Spinal cord (tissue), 9 donors: ENCODE measurements at regions not wholly inside any gene's neighbourhood (a gene's known extent, or its start where the extent isn't known, plus 50 kb on each side); places are given as distances from the start of the nearest gene placed in this dataset.

Source experiments
- DNase-seq, 6 donors: peaks; one replicate each; pipeline versions ENCODE4 v3.0.0 to v3.0.0-alpha.2; 2013 to 2015; ENCODE audit warnings: low spot score in 6 of 6, low read depth in 4 of 6
- H3K27ac ChIP-seq: one replicate; pipeline ENCODE4 v1.5.1; 2013; ENCODE audit warnings: low read depth, low read length, control low read depth
- H3K27me3 ChIP-seq: one replicate; pipeline ENCODE4 v1.6.1; 2013; ENCODE audit warnings: low read length; ENCODE audit not compliant: control insufficient read depth, insufficient read depth
- H3K36me3 ChIP-seq: one replicate; pipeline ENCODE4 v1.6.1; 2013; ENCODE audit warnings: low read length; ENCODE audit not compliant: control insufficient read depth, insufficient read depth
- H3K4me1 ChIP-seq: one replicate; pipeline ENCODE4 v1.6.1; 2013; ENCODE audit warnings: low read length; ENCODE audit not compliant: control insufficient read depth, insufficient read depth
- H3K4me3 ChIP-seq: one replicate; pipeline ENCODE4 v1.5.1; 2013; ENCODE audit warnings: low read depth, low read length, control low read depth
- H3K9me3 ChIP-seq: one replicate; pipeline ENCODE4 v1.6.1; 2013; ENCODE audit warnings: low read length; ENCODE audit not compliant: control insufficient read depth, insufficient read depth
- WGBS: methylation state at CpG from one replicate; pipeline ENCODE4 v1.1.5; 2013; ENCODE audit warnings: missing lambda C conversion rate; ENCODE audit not compliant: insufficient coverage; 5-methylcytosine and 5-hydroxymethylcytosine counted together
- donor health status: healthy.

GRCh38 chr4:84058201-84058600 lies 440.9 kb downstream of the NKX6-1 start:
- no peak for DNase-seq
- no peaks in the 10 kb centered on the region for H3K9me3 ChIP-seq
- no peak overlapping the region for H3K27ac ChIP-seq
- no peaks in the 10 kb centered on the region for H3K36me3 ChIP-seq
- peaks cover 16% of the 10 kb centered on the region for H3K27me3 ChIP-seq
- WGBS, result no CpG with 5 or more reads among the region's 5 CpGs
- no peaks in the 10 kb centered on the region for H3K4me1 ChIP-seq
- H3K4me3 ChIP-seq, result no peak overlapping the region

- no peak overlapping the region for H3K27ac ChIP-seq
- WGBS, result 21% methylated on average over 1 of the region's 4 CpGs
- peaks cover 15% of the 10 kb centered on the region for H3K27me3 ChIP-seq
- H3K4me3 ChIP-seq, result no peak overlapping the region
- DNase-seq, result no peak
- H3K9me3 ChIP-seq, result no peaks in the 10 kb centered on the region
- no peaks in the 10 kb centered on the region for H3K36me3 ChIP-seq
- H3K4me1 ChIP-seq, result no peaks in the 10 kb centered on the region
Measured at GRCh38 chr4:84051639-84052038, 447.5 kb downstream of the NKX6-1 start.

GRCh38 chr4:84051089-84051488 lies 448.0 kb downstream of the NKX6-1 start:
- Histone ChIP-seq H3K27me3 (peaks cover 15% of the 10 kb centered on the region), H3K36me3 (no peaks in the 10 kb centered on the region), H3K4me1 (no peaks in the 10 kb centered on the region), H3K4me3 (no peak overlapping the region), H3K9me3 (no peaks in the 10 kb centered on the region), H3K27ac (no peak overlapping the region)
- no peak for DNase-seq
- 35% methylated on average over 2 of the region's 2 CpGs for WGBS

DNA sequence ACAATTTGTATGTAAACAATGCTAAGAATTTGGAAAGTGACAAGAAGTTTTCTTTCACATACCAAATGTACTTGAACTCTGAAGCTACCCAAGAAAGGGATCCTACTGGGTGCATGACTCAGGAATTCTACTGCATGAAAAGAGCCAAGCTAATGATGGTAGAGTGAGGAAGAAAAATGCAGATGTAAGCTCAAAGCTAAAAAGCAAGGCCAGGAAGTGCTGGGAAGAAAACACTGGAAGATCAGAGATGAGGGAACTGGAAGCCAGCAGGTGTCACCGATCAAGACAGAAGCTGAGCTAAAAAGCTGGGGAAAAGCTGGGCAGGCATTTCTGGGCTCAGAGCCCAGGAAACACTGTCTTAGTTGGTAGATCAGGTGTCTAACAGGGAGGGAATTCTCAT lies 449.1 kb downstream of the NKX6-1 start:
- Histone ChIP-seq H3K36me3 (no peaks in the 10 kb centered on the region), H3K27me3 (peaks cover 12% of the 10 kb centered on the region), H3K9me3 (no peaks in the 10 kb centered on the region), H3K4me1 (no peaks in the 10 kb centered on the region), H3K4me3 (no peak overlapping the region), H3K27ac (no peak overlapping the region)
- 0% methylated on average over 1 of the region's 1 CpG for WGBS
- peak in 2 of 6 donors; percentile 23 to 56 for DNase-seq

GRCh38 chr4:84046551-84046950 lies 452.5 kb downstream of the NKX6-1 start:
- H3K9me3 ChIP-seq, result no peaks in the 10 kb centered on the region
- no CpG with 5 or more reads among the region's 5 CpGs for WGBS
- no peak overlapping the region for H3K27ac ChIP-seq
- H3K36me3 ChIP-seq, result no peaks in the 10 kb centered on the region
- H3K27me3 ChIP-seq, result peaks cover 3% of the 10 kb centered on the region
- DNase-seq, result no peak
- H3K4me1 ChIP-seq, result no peaks in the 10 kb centered on the region
- no peak overlapping the region for H3K4me3 ChIP-seq

GRCh38 chr4:84041426-84041825 lies 457.7 kb downstream of the NKX6-1 start:
- Histone ChIP-seq H3K4me1 (no peaks in the 10 kb centered on the region), H3K4me3 (no peak overlapping the region), H3K27me3 (no peaks in the 10 kb centered on the region), H3K27ac (no peak overlapping the region), H3K36me3 (no peaks in the 10 kb centered on the region), H3K9me3 (no peaks in the 10 kb centered on the region)
- DNase-seq, result no peak
- WGBS, result no CpG with 5 or more reads among the region's 3 CpGs

- DNase-seq, result no peak
- Histone ChIP-seq H3K4me1 (no peaks in the 10 kb centered on the region), H3K27ac (no peak overlapping the region), H3K36me3 (no peaks in the 10 kb centered on the region), H3K27me3 (no peaks in the 10 kb centered on the region), H3K4me3 (no peak overlapping the region), H3K9me3 (no peaks in the 10 kb centered on the region)
- WGBS, result no CpG with 5 or more reads among the region's 4 CpGs
Measured at GRCh38 chr4:84035568-84035967, 463.5 kb downstream of the NKX6-1 start.

DNA sequence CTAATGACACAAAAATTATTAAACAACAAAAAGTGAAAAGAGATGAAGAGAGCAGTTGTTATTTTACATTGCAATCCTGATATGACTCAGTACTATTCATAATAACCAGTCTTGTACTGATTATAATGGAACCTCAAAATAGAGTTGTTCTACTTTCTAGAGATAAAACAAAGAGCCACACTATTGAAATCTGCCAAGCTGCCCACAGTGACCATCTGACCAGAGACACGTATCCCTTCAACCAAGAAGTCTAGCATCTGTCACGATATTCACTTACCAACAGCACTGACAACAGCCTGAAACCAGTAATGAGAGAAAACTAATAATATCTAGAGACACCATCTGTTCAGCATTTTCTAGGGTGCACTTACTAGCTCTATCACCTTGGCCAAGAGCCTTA lies 466.7 kb downstream of the NKX6-1 start:
- Histone ChIP-seq H3K4me3 (no peak overlapping the region), H3K9me3 (no peaks in the 10 kb centered on the region), H3K27ac (no peak overlapping the region), H3K27me3 (no peaks in the 10 kb centered on the region), H3K4me1 (no peaks in the 10 kb centered on the region), H3K36me3 (no peaks in the 10 kb centered on the region)
- DNase-seq, result no peak
- WGBS, result no CpG with 5 or more reads among the region's 2 CpGs

DNA sequence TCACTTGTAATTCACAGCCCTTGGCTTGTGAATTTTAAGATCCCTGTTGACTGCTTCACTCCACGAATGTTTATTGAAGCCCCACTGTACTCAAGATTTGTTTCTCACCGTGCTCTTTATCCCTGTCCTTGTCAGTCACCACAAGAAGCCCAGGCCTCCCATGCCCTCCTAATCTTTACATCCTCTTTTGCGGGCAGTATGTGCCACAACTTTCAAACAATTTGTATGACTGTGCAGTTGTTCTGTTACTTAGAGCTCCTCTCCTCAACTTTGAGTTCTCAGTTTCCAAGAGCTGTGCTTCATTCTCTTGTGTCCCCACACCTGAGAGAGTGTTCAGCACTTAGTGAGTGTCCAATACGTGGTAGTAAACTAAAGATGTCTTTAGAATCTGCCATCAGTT lies 467.7 kb downstream of the NKX6-1 start:
- Histone ChIP-seq H3K27ac (no peak overlapping the region), H3K27me3 (no peaks in the 10 kb centered on the region), H3K9me3 (no peaks in the 10 kb centered on the region), H3K36me3 (no peaks in the 10 kb centered on the region), H3K4me3 (no peak overlapping the region), H3K4me1 (no peaks in the 10 kb centered on the region)
- WGBS, result 78% methylated on average over 4 of the region's 4 CpGs
- no peak for DNase-seq

- 86% methylated on average over 2 of the region's 2 CpGs for WGBS
- Histone ChIP-seq H3K27ac (no peak overlapping the region), H3K27me3 (no peaks in the 10 kb centered on the region), H3K4me1 (no peaks in the 10 kb centered on the region), H3K9me3 (no peaks in the 10 kb centered on the region), H3K4me3 (no peak overlapping the region), H3K36me3 (no peaks in the 10 kb centered on the region)
- DNase-seq, result peak in 1 of 6 donors; percentile 4
Measured at GRCh38 chr4:84028340-84028739, 470.8 kb downstream of the NKX6-1 start.
